Glutamatergic neuron (in vitro differentiated cells): ENCODE measurements at regions not wholly inside any gene's neighbourhood (a gene's known extent, or its start where the extent isn't known, plus 50 kb on each side); places are given as distances from the start of the nearest gene placed in this dataset.

Source experiments
- DNase-seq: peaks from one replicate; pipeline ENCODE4 v3.0.0; 2022
- H3K27ac Mint-ChIP-seq: one replicate; pipeline ENCODE4 v1.8.0; 2020; ENCODE audit warnings: mild to moderate bottlenecking, mixed read lengths, inconsistent platforms; ENCODE audit not compliant: unreplicated experiment
- H3K27me3 Mint-ChIP-seq: one replicate; pipeline ENCODE4 v1.8.0; 2020; ENCODE audit warnings: mild to moderate bottlenecking, moderate library complexity, mixed read lengths, inconsistent platforms; ENCODE audit not compliant: unreplicated experiment
- H3K36me3 Mint-ChIP-seq: one replicate; pipeline ENCODE4 v1.8.0; 2020; ENCODE audit warnings: mild to moderate bottlenecking, mixed read lengths, inconsistent platforms; ENCODE audit not compliant: unreplicated experiment
- H3K4me1 Mint-ChIP-seq: one replicate; pipeline ENCODE4 v1.8.0; 2020; ENCODE audit warnings: mild to moderate bottlenecking, low read depth, mixed read lengths, inconsistent platforms; ENCODE audit not compliant: unreplicated experiment
- H3K4me3 Mint-ChIP-seq: one replicate; pipeline ENCODE4 v1.8.0; 2020; ENCODE audit warnings: mild to moderate bottlenecking, mixed read lengths, inconsistent platforms; ENCODE audit not compliant: unreplicated experiment
- H3K9me3 Mint-ChIP-seq: one replicate; pipeline ENCODE4 v1.8.0; 2020; ENCODE audit warnings: mild to moderate bottlenecking, moderate library complexity, mixed read lengths, inconsistent platforms; ENCODE audit not compliant: unreplicated experiment
- TF ChIP-seq, protein P1 (sequence below): fragments of 200-600 bp; sonication (generic); IDR thresholded peaks from one replicate; pipeline ENCODE4 v1.5.0; 2021; ENCODE audit not compliant: partially characterized antibody, unreplicated experiment

DNA sequence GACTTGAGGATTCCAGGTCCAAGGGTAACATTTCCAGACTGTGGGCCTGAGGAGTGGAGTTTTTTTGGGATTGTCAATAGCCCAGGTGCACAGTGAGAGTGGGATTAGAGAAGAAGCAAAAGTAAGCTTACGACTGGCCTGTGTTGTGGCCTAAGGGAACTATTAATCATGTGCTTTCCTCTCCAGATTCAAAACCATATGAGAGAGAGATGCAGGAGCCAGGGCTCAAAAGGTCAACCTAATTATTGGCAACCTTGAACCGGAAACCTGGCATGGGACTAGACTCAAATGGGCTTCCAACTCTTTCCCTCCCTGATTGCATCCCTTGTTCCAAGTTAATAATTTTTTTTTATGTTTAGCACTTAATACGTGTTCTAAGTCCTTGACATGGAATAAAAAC, 242.1 kb upstream of the THRB start:
- Mint-ChIP-seq H3K36me3 (no peaks in the 10 kb centered on the region), H3K27ac (no peak overlapping the region), H3K27me3 (peaks cover 2% of the 10 kb centered on the region), H3K9me3 (no peaks in the 10 kb centered on the region), H3K4me1 (no peaks in the 10 kb centered on the region), H3K4me3 (no peak overlapping the region)
- TF ChIP-seq, protein P1, sequence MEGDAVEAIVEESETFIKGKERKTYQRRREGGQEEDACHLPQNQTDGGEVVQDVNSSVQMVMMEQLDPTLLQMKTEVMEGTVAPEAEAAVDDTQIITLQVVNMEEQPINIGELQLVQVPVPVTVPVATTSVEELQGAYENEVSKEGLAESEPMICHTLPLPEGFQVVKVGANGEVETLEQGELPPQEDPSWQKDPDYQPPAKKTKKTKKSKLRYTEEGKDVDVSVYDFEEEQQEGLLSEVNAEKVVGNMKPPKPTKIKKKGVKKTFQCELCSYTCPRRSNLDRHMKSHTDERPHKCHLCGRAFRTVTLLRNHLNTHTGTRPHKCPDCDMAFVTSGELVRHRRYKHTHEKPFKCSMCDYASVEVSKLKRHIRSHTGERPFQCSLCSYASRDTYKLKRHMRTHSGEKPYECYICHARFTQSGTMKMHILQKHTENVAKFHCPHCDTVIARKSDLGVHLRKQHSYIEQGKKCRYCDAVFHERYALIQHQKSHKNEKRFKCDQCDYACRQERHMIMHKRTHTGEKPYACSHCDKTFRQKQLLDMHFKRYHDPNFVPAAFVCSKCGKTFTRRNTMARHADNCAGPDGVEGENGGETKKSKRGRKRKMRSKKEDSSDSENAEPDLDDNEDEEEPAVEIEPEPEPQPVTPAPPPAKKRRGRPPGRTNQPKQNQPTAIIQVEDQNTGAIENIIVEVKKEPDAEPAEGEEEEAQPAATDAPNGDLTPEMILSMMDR: no peak
- DNase-seq: no peak

DNA sequence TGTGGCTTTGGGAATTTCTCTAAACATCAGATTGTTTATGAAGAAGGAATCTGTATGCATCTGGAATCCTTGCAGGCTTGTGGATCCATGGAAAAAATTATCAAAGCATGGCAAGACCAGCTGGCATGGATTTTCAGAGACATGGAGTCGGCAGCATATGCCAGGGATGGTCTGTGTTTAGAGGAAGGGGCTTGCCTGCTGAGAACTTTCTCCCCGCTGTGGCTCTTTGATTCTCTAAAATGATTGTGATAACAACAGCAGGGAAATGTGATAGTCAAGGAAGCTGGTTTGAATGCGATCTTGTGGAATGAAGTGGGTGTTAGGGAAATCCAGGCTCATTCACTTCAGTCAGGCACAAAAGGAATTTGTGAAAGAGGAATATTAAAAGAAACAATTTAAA, 245.7 kb upstream of the THRB start:
- no peak overlapping the region for H3K27ac Mint-ChIP-seq
- H3K9me3 Mint-ChIP-seq: no peaks in the 10 kb centered on the region
- DNase-seq: no peak
- no peak overlapping the region for H3K4me3 Mint-ChIP-seq
- no peaks in the 10 kb centered on the region for H3K4me1 Mint-ChIP-seq
- H3K27me3 Mint-ChIP-seq: no peaks in the 10 kb centered on the region
- TF ChIP-seq, protein P1: no peak
- no peaks in the 10 kb centered on the region for H3K36me3 Mint-ChIP-seq

DNA sequence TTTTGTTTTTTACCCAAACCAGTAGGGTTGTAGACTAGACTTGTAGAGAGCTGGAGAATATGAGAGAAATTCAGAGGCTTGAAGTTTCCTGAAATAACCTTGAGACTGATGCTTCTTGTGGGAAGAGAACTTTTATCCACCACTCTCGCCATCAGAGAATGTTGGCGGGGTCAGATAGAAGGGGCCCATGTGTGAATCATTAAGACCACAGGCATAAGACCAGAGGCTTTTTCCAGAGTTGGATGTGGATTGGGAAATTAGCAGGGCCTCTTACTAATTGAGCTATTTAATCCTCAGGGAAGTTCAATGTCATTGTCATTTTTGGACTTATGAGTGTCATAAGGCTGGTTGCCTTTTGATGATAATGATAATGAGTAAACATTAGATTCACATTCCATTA, 246.9 kb upstream of the THRB start:
- no peak for DNase-seq
- no peaks in the 10 kb centered on the region for H3K27me3 Mint-ChIP-seq
- no peaks in the 10 kb centered on the region for H3K9me3 Mint-ChIP-seq
- H3K36me3 Mint-ChIP-seq: no peaks in the 10 kb centered on the region
- no peak overlapping the region for H3K4me3 Mint-ChIP-seq
- H3K4me1 Mint-ChIP-seq: no peaks in the 10 kb centered on the region
- TF ChIP-seq, protein P1: no peak
- no peak overlapping the region for H3K27ac Mint-ChIP-seq

DNA sequence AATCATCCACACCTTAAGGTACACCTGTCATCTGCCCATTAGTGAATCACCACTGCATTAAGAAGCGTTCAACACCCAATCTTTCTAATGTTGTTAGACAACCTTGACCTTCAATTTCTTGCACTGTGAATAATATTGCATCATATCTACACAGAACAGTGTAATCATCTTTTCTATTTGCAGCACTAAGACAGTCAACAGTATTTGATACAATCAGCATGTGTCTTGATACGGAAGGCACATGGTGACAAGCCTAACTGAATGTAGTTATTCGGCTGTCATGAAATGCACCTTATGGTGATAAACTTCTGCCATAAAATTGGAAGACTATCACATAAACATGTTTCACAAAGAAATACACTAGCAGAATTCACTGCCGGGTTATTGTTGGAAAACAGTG, 253.9 kb upstream of the THRB start:
- no peaks in the 10 kb centered on the region for H3K36me3 Mint-ChIP-seq
- TF ChIP-seq, protein P1: no peak
- H3K27me3 Mint-ChIP-seq: no peaks in the 10 kb centered on the region
- no peaks in the 10 kb centered on the region for H3K4me1 Mint-ChIP-seq
- H3K27ac Mint-ChIP-seq: no peak overlapping the region
- DNase-seq: no peak
- no peaks in the 10 kb centered on the region for H3K9me3 Mint-ChIP-seq
- H3K4me3 Mint-ChIP-seq: no peak overlapping the region

DNA sequence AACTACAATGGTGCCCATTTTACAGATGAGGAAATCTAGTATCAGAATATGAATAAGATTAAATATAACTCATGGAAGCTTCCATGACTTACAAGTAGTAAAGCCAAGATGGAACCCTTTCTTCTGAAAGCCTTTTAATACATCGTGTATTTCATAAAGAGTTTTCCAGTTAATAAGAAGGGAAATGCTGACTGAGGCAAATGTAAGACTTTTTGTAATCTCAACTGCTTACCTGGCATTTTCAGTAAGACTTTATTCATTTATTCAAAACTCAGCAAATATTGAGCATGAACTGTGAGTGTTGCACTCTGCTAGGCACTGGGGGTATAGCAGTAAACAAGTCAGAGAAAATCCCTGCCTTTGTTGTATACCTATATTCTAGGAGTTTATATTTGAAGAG, 256.4 kb upstream of the THRB start:
- TF ChIP-seq, protein P1: no peak
- DNase-seq: no peak
- H3K4me3 Mint-ChIP-seq: no peak overlapping the region
- H3K27ac Mint-ChIP-seq: no peak overlapping the region
- H3K36me3 Mint-ChIP-seq: no peaks in the 10 kb centered on the region
- H3K4me1 Mint-ChIP-seq: no peaks in the 10 kb centered on the region
- no peaks in the 10 kb centered on the region for H3K9me3 Mint-ChIP-seq
- no peaks in the 10 kb centered on the region for H3K27me3 Mint-ChIP-seq
